HEK293 (cell line): ENCODE measurements at regions not wholly inside any gene's neighbourhood (a gene's known extent, or its start where the extent isn't known, plus 50 kb on each side); places are given as distances from the start of the nearest gene placed in this dataset.

ENCODE experiments used
- CTCF ChIA-PET: fragments of 350-600 bp; formaldehyde crosslinking; extraction: SDS; loops from one replicate; lab custom pipeline; 2021; ENCODE audit warnings: antibody characterized with exemption; lab: Yijun Ruan, JAX
- POLR2A ChIA-PET: fragments of 300-600 bp; formaldehyde crosslinking; extraction: SDS; loops from one replicate; lab custom pipeline; 2020; ENCODE audit warnings: antibody characterized with exemption, inconsistent platforms; lab: Yijun Ruan, JAX
- H3K27ac ChIP-seq: fragments of 200-500 bp; sonication (Bioruptor generic); 2 replicates; pipeline ENCODE4 v1.5.1; 2014; ENCODE audit warnings: low read depth, low read length, control low read depth, inconsistent platforms; ENCODE audit errors: extremely low read depth
- H3K36me3 ChIP-seq, 2 experiments: fragments of 200-500 bp in 1 of 2; sonication (Bioruptor generic) in 1 of 2; 1 replicate in 1 of 2; 2 replicates in 1 of 2; pipeline ENCODE4 v1.5.1; 2014 to 2017; ENCODE audit warnings: inconsistent platforms in 2 of 2, low read length in 2 of 2; ENCODE audit not compliant: control insufficient read depth in 2 of 2, insufficient read depth in 1 of 2
- H3K4me1 ChIP-seq: fragments of 200-500 bp; sonication (Bioruptor generic); 2 replicates; pipeline ENCODE4 v1.5.1; 2014; ENCODE audit warnings: mild to moderate bottlenecking, low read length, inconsistent platforms; ENCODE audit not compliant: control insufficient read depth, insufficient read depth
- H3K4me3 ChIP-seq: 2 replicates; pipeline ENCODE4 v1.5.1; 2011; ENCODE audit warnings: low read depth, mild to moderate bottlenecking, control low read depth, low read length, moderate library complexity
- H3K9me3 ChIP-seq: fragments of 200-500 bp; sonication (Bioruptor generic); 2 replicates; pipeline ENCODE4 v1.5.1; 2014; ENCODE audit warnings: low read depth, low read length, inconsistent platforms; ENCODE audit not compliant: control insufficient read depth, insufficient read depth
- GLI4 ChIP-seq: fragments of 450-650 bp; formaldehyde crosslinking; IDR thresholded peaks from 2 replicates; pipeline ENCODE4 v1.5.1; 2016; ENCODE audit warnings: missing biosample characterization, missing genetic modification characterization
- HOXD13 ChIP-seq: sonication (generic); formaldehyde crosslinking; IDR thresholded peaks from 2 replicates; pipeline ENCODE4 v1.8.0; 2022; ENCODE audit warnings: missing genetic modification reagents, borderline replicate concordance
- PRDM1 ChIP-seq: fragments of 450-650 bp; formaldehyde crosslinking; IDR thresholded peaks from 2 replicates; pipeline ENCODE4; 2016; ENCODE audit warnings: missing biosample characterization, missing genetic modification characterization
- PRDM10 ChIP-seq: fragments of 450-650 bp; formaldehyde crosslinking; IDR thresholded peaks from 2 replicates; pipeline ENCODE4 v1.5.1; 2016; ENCODE audit warnings: missing biosample characterization, missing genetic modification characterization
- RBAK ChIP-seq: fragments of 450-650 bp; formaldehyde crosslinking; IDR thresholded peaks from 2 replicates; pipeline ENCODE4 v1.5.1; 2016; ENCODE audit warnings: missing biosample characterization, missing genetic modification characterization
- SCRT2 ChIP-seq: fragments of 450-650 bp; formaldehyde crosslinking; IDR thresholded peaks from 2 replicates; pipeline ENCODE4 v1.5.1; 2016; ENCODE audit warnings: missing biosample characterization, missing genetic modification characterization
- SETDB1 ChIP-seq: IDR thresholded peaks from one replicate; pipeline ENCODE4 v1.6.1; 2017; ENCODE audit warnings: mild to moderate bottlenecking, low read length, moderate library complexity, mixed read lengths; ENCODE audit not compliant: insufficient read length
- ZBTB17 ChIP-seq: fragments of 450-650 bp; formaldehyde crosslinking; IDR thresholded peaks from 2 replicates; pipeline ENCODE4 v1.5.1; 2016; ENCODE audit warnings: missing biosample characterization, missing genetic modification characterization
- ZBTB20 ChIP-seq: fragments of 450-650 bp; formaldehyde crosslinking; IDR thresholded peaks from 2 replicates; pipeline ENCODE4 v1.5.1; 2016; ENCODE audit warnings: missing biosample characterization, missing genetic modification characterization
- ZEB2 ChIP-seq: fragments of 450-650 bp; formaldehyde crosslinking; IDR thresholded peaks from 2 replicates; pipeline ENCODE4 v1.5.1; 2016; ENCODE audit warnings: missing biosample characterization, missing genetic modification characterization
- ZIC2 ChIP-seq: fragments of 450-650 bp; formaldehyde crosslinking; IDR thresholded peaks from 2 replicates; pipeline ENCODE4 v1.5.1; 2016; ENCODE audit warnings: missing biosample characterization, missing genetic modification characterization
- ZNF133 ChIP-seq: fragments of 450-650 bp; formaldehyde crosslinking; IDR thresholded peaks from 2 replicates; pipeline ENCODE4 v1.5.1; 2016; ENCODE audit warnings: missing biosample characterization, missing genetic modification characterization
- ZNF184 ChIP-seq: fragments of 450-650 bp; IDR thresholded peaks from 2 replicates; pipeline ENCODE4 v1.5.1; 2018; ENCODE audit warnings: missing biosample characterization, mild to moderate bottlenecking, missing genetic modification characterization
- ZNF19 ChIP-seq: fragments of 450-650 bp; formaldehyde crosslinking; IDR thresholded peaks from 2 replicates; pipeline ENCODE4; 2016; ENCODE audit warnings: missing biosample characterization, missing genetic modification characterization, low read depth
- ZNF211 ChIP-seq: fragments of 450-650 bp; formaldehyde crosslinking; IDR thresholded peaks from 2 replicates; pipeline ENCODE4 v1.5.1; 2016; ENCODE audit warnings: low read depth, missing biosample characterization, missing genetic modification characterization
- ZNF26 ChIP-seq: fragments of 450-650 bp; formaldehyde crosslinking; IDR thresholded peaks from 2 replicates; pipeline ENCODE4 v1.5.1; 2016; ENCODE audit warnings: missing biosample characterization, missing genetic modification characterization
- ZNF302 ChIP-seq: fragments of 450-650 bp; formaldehyde crosslinking; IDR thresholded peaks from 2 replicates; pipeline ENCODE4 v1.5.1; 2016; ENCODE audit warnings: missing biosample characterization, missing genetic modification characterization, low read depth
- ZNF350 ChIP-seq: fragments of 450-650 bp; formaldehyde crosslinking; IDR thresholded peaks from 2 replicates; pipeline ENCODE4 v1.5.0; 2017; ENCODE audit warnings: missing biosample characterization, mild to moderate bottlenecking, missing genetic modification characterization
- ZNF37A ChIP-seq: fragments of 450-650 bp; IDR thresholded peaks from 2 replicates; pipeline ENCODE4 v1.5.1; 2018; ENCODE audit warnings: missing biosample characterization, missing genetic modification characterization
- ZNF433 ChIP-seq: fragments of 450-650 bp; formaldehyde crosslinking; IDR thresholded peaks from 2 replicates; pipeline ENCODE4 v1.5.1; 2016; ENCODE audit warnings: missing biosample characterization, missing genetic modification characterization, low read depth
- ZNF530 ChIP-seq: fragments of 450-650 bp; formaldehyde crosslinking; IDR thresholded peaks from 2 replicates; pipeline ENCODE4 v1.5.1; 2016; ENCODE audit warnings: low read depth, missing biosample characterization, missing genetic modification characterization
- ZNF596 ChIP-seq: fragments of 450-650 bp; IDR thresholded peaks from 2 replicates; pipeline ENCODE4 v1.5.0; 2018; ENCODE audit warnings: missing biosample characterization, mild to moderate bottlenecking, missing genetic modification characterization, moderate library complexity
- ZNF791 ChIP-seq: fragments of 450-650 bp; formaldehyde crosslinking; IDR thresholded peaks from 2 replicates; pipeline ENCODE4 v1.5.1; 2016; ENCODE audit warnings: missing biosample characterization, missing genetic modification characterization
- ZNF843 ChIP-seq: fragments of 450-650 bp; formaldehyde crosslinking; IDR thresholded peaks from 2 replicates; pipeline ENCODE4 v1.5.1; 2016; ENCODE audit warnings: missing biosample characterization, missing genetic modification characterization
- TF ChIP-seq, protein P1 (sequence below): fragments of 450-650 bp; formaldehyde crosslinking; IDR thresholded peaks from 2 replicates; pipeline ENCODE4 v1.5.1; 2016; ENCODE audit warnings: missing biosample characterization, missing genetic modification characterization
- TF ChIP-seq, protein P2 (sequence below): fragments of 450-650 bp; formaldehyde crosslinking; IDR thresholded peaks from 2 replicates; pipeline ENCODE4 v1.5.1; 2016; ENCODE audit warnings: missing biosample characterization, missing genetic modification characterization
- TF ChIP-seq, protein P3 (sequence below): fragments of 450-650 bp; formaldehyde crosslinking; IDR thresholded peaks from 2 replicates; pipeline ENCODE4 v1.5.1; 2016; ENCODE audit warnings: missing biosample characterization, missing genetic modification characterization, low read depth

DNA sequence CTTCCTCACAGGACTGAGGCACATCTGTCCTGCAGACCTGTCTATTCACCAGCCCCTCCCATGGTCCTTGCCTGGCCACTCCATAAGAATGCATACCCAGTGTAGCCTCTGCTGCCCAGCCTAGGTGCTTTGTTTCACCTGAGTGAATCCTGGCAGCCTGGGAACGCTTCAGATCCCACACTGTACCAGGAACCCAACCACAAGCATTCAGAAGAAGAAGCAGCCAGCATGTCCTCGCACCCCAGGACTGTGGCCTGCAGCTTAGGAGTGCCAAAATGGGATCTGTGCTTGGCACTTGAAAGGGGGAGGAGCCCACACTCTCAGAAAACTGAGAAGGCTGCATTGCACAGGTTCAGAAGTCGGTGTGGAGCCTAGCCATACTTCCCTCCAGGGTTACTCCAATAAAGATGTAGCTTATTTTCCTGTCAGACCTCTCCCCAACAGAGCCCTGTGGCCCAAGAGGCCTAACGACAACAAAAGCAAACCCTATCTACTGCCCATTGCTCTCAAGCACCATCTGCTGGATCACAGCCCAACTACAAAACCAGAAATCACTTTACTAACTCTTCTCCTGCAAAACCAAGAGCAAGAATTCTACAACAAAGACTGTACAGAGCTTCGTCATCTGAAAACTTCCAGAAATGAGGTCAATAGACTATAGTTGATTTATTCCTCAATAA, 923.1 kb upstream of the NEGR1 start:
- Histone ChIP-seq H3K4me3 (no peak overlapping the region), H3K36me3 (no peaks in the 10 kb centered on the region), H3K9me3 (no peaks in the 10 kb centered on the region), H3K27ac (no peak overlapping the region), H3K4me1 (no peaks in the 10 kb centered on the region)
- TF ChIP-seq ZNF530 (tag by site-specific recombination) (no peak), ZNF184 (tag by site-specific recombination) (no peak), ZNF133 (tag by site-specific recombination) (no peak), RBAK (no peak), ZEB2 (tag by site-specific recombination) (no peak), GLI4 (tag by site-specific recombination) (no peak), ZNF37A (tag by site-specific recombination) (no peak), SCRT2 (tag by site-specific recombination) (no peak), PRDM10 (tag by site-specific recombination) (no peak), HOXD13 (CRISPR knock-in tag) (no peak), ZNF433 (tag by site-specific recombination) (no peak), ZNF26 (tag by site-specific recombination) (no peak), ZIC2 (tag by site-specific recombination) (no peak)
- TF ChIP-seq, protein P1, sequence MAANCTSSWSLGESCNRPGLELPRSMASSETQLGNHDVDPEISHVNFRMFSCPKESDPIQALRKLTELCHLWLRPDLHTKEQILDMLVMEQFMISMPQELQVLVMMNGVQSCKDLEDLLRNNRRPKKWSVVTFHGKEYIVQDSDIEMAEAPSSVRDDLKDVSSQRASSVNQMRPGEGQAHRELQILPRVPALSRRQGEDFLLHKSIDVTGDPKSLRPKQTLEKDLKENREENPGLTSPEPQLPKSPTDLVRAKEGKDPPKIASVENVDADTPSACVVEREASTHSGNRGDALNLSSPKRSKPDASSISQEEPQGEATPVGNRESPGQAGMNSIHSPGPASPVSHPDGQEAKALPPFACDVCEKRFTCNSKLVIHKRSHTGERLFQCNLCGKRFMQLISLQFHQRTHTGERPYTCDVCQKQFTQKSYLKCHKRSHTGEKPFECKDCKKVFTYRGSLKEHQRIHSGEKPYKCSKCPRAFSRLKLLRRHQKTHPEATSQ (tag by site-specific recombination) = no peak
- TF ChIP-seq, protein P2, sequence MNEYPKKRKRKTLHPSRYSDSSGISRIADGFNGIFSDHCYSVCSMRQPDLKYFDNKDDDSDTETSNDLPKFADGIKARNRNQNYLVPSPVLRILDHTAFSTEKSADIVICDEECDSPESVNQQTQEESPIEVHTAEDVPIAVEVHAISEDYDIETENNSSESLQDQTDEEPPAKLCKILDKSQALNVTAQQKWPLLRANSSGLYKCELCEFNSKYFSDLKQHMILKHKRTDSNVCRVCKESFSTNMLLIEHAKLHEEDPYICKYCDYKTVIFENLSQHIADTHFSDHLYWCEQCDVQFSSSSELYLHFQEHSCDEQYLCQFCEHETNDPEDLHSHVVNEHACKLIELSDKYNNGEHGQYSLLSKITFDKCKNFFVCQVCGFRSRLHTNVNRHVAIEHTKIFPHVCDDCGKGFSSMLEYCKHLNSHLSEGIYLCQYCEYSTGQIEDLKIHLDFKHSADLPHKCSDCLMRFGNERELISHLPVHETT (tag by site-specific recombination) = no peak
- ChIA-PET CTCF (interaction anchor here (0.6 to 0.9 kb wide), 4 partner anchors 195 to 744 kb away, joined by 3 to 4 read pairs (median 3); no protein-coding TSS in a partner anchor), POLR2A (no interaction called here)

GRCh38 chr1:73197972-73198371, 915.6 kb upstream of the NEGR1 start:
- H3K4me3 ChIP-seq = no peak overlapping the region
- no peaks in the 10 kb centered on the region for H3K4me1 ChIP-seq
- no peaks in the 10 kb centered on the region for H3K36me3 ChIP-seq
- CTCF ChIA-PET = no interaction called here
- no peaks in the 10 kb centered on the region for H3K9me3 ChIP-seq
- POLR2A ChIA-PET = no interaction called here
- H3K27ac ChIP-seq = no peak overlapping the region
- no peak for TF ChIP-seq SCRT2 (tag by site-specific recombination)
- TF ChIP-seq PRDM1 = no peak
- no peak for TF ChIP-seq ZNF350 (tag by site-specific recombination)
- TF ChIP-seq GLI4 (tag by site-specific recombination) = no peak
- no peak for TF ChIP-seq ZNF19 (tag by site-specific recombination)
- no peak for TF ChIP-seq ZNF302 (tag by site-specific recombination)
- no peak for TF ChIP-seq ZNF791 (tag by site-specific recombination)
- no peak for TF ChIP-seq ZBTB20 (tag by site-specific recombination)
- TF ChIP-seq, protein P3, sequence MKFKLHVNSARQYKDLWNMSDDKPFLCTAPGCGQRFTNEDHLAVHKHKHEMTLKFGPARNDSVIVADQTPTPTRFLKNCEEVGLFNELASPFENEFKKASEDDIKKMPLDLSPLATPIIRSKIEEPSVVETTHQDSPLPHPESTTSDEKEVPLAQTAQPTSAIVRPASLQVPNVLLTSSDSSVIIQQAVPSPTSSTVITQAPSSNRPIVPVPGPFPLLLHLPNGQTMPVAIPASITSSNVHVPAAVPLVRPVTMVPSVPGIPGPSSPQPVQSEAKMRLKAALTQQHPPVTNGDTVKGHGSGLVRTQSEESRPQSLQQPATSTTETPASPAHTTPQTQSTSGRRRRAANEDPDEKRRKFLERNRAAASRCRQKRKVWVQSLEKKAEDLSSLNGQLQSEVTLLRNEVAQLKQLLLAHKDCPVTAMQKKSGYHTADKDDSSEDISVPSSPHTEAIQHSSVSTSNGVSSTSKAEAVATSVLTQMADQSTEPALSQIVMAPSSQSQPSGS (tag by site-specific recombination) = no peak
- TF ChIP-seq SETDB1 = no peak
- TF ChIP-seq ZNF843 (tag by site-specific recombination) = no peak
- no peak for TF ChIP-seq ZNF596 (tag by site-specific recombination)
- TF ChIP-seq ZNF211 = no peak
- no peak for TF ChIP-seq ZBTB17
- no peak for TF ChIP-seq HOXD13 (CRISPR knock-in tag)
